SK-N-SH treated with all-trans-retinoic acid at 6 μM for 48 hours (cell line): ENCODE measurements at regions not wholly inside any gene's neighbourhood (a gene's known extent, or its start where the extent isn't known, plus 50 kb on each side); places are given as distances from the start of the nearest gene placed in this dataset.

Experiments
- ATAC-seq: fragments of 200-7000 bp; cut with Tn5 transposase; 3 replicates; pipeline ENCODE4 v1.9.1; 2020; ENCODE audit warnings: mild to moderate bottlenecking, moderate library complexity
- ARNTL ChIP-seq: fragments of 450-650 bp; formaldehyde crosslinking; IDR thresholded peaks from 2 replicates; pipeline ENCODE4 v1.5.0; 2020; ENCODE audit warnings: low read depth, mild to moderate bottlenecking, moderate library complexity, borderline replicate concordance
- BACH2 ChIP-seq: fragments of 250-450 bp; sonication (Bioruptor Pico); IDR thresholded peaks from 2 replicates; pipeline ENCODE4 v1.9.0; 2021; ENCODE audit warnings: mild to moderate bottlenecking, borderline replicate concordance
- ESRRG ChIP-seq: fragments of 250-450 bp; sonication (Bioruptor Pico); IDR thresholded peaks from 2 replicates; pipeline ENCODE4 v1.6.1; 2021; ENCODE audit warnings: mild to moderate bottlenecking
- GLIS3 ChIP-seq: fragments of 250-450 bp; sonication (Bioruptor Pico); IDR thresholded peaks from 2 replicates; pipeline ENCODE4 v1.5.0; 2020; ENCODE audit warnings: mild to moderate bottlenecking, moderate library complexity
- ISL1 ChIP-seq: fragments of 250-450 bp; sonication (Bioruptor Pico); IDR thresholded peaks from 2 replicates; pipeline ENCODE4 v2.1.2; 2022; ENCODE audit warnings: mild to moderate bottlenecking, moderate library complexity
- OSR1 ChIP-seq: fragments of 250-450 bp; sonication (Bioruptor Pico); IDR thresholded peaks from 2 replicates; pipeline ENCODE4 v1.8.0; 2022; ENCODE audit warnings: moderate library complexity, mild to moderate bottlenecking, inconsistent platforms
- PPARA ChIP-seq: fragments of 250-450 bp; sonication (Bioruptor Pico); IDR thresholded peaks from 2 replicates; pipeline ENCODE4 v1.5.0; 2020; ENCODE audit warnings: mild to moderate bottlenecking, borderline replicate concordance
- RARB ChIP-seq: fragments of 250-450 bp; sonication (Bioruptor Pico); IDR thresholded peaks from 2 replicates; pipeline ENCODE4 v1.8.0; 2021; ENCODE audit warnings: mild to moderate bottlenecking, moderate library complexity
- SNAI2 ChIP-seq: fragments of 250-450 bp; sonication (Bioruptor Pico); IDR thresholded peaks from 2 replicates; pipeline ENCODE4 v1.5.0; 2020; ENCODE audit warnings: mild to moderate bottlenecking, moderate library complexity
- TCF4 ChIP-seq: fragments of 250-450 bp; sonication (Bioruptor Pico); IDR thresholded peaks from 2 replicates; pipeline ENCODE4 v1.8.0; 2021; ENCODE audit warnings: mild to moderate bottlenecking, moderate library complexity, borderline replicate concordance
- TOX ChIP-seq: fragments of 250-450 bp; sonication (Bioruptor Pico); IDR thresholded peaks from 2 replicates; pipeline ENCODE4 v1.8.0; 2021; ENCODE audit warnings: mild to moderate bottlenecking, moderate library complexity, borderline replicate concordance
- ZC3H10 ChIP-seq: fragments of 250-450 bp; sonication (Bioruptor Pico); IDR thresholded peaks from 2 replicates; pipeline ENCODE4 v1.5.1; 2021; ENCODE audit warnings: mild to moderate bottlenecking, moderate library complexity
- ZFP3 ChIP-seq: fragments of 250-450 bp; sonication (Bioruptor Pico); IDR thresholded peaks from 2 replicates; pipeline ENCODE4 v1.5.0; 2020; ENCODE audit warnings: mild to moderate bottlenecking, moderate library complexity
- ZFP30 ChIP-seq: fragments of 450-650 bp; formaldehyde crosslinking; IDR thresholded peaks from 2 replicates; pipeline ENCODE4 v1.5.0; 2022; ENCODE audit warnings: mild to moderate bottlenecking, moderate library complexity
- ZNF565 ChIP-seq: fragments of 450-650 bp; formaldehyde crosslinking; conservative IDR thresholded peaks from 2 replicates; pipeline ENCODE4 v1.5.0; 2020; ENCODE audit warnings: low read depth, mild to moderate bottlenecking, moderate library complexity
- ZNF70 ChIP-seq: fragments of 450-650 bp; formaldehyde crosslinking; IDR thresholded peaks from 2 replicates; pipeline ENCODE4 v1.5.0; 2020; ENCODE audit warnings: mild to moderate bottlenecking, moderate library complexity
- ZNF8 ChIP-seq: fragments of 450-650 bp; formaldehyde crosslinking; IDR thresholded peaks from 2 replicates; pipeline ENCODE4 v1.5.0; 2020; ENCODE audit warnings: mild to moderate bottlenecking, moderate library complexity
- TF ChIP-seq, protein P1 (sequence below): fragments of 250-450 bp; sonication (Bioruptor Pico); IDR thresholded peaks from 2 replicates; pipeline ENCODE4 v1.5.1; 2021; ENCODE audit warnings: mild to moderate bottlenecking, moderate library complexity
- TF ChIP-seq, protein P2 (sequence below): fragments of 250-450 bp; sonication (Bioruptor Pico); IDR thresholded peaks from 2 replicates; pipeline ENCODE4 v1.8.0; 2021; ENCODE audit warnings: low read depth, mild to moderate bottlenecking, moderate library complexity, borderline replicate concordance
- TF ChIP-seq, protein P3 (sequence below): fragments of 250-450 bp; sonication (Bioruptor Pico); IDR thresholded peaks from 2 replicates; pipeline ENCODE4 v1.8.0; 2020; ENCODE audit warnings: mild to moderate bottlenecking, moderate library complexity, borderline replicate concordance
- TF ChIP-seq, protein P4 (sequence below): fragments of 250-450 bp; sonication (Bioruptor Pico); IDR thresholded peaks from 2 replicates; pipeline ENCODE4 v1.5.0; 2020; ENCODE audit warnings: mild to moderate bottlenecking, moderate library complexity

DNA sequence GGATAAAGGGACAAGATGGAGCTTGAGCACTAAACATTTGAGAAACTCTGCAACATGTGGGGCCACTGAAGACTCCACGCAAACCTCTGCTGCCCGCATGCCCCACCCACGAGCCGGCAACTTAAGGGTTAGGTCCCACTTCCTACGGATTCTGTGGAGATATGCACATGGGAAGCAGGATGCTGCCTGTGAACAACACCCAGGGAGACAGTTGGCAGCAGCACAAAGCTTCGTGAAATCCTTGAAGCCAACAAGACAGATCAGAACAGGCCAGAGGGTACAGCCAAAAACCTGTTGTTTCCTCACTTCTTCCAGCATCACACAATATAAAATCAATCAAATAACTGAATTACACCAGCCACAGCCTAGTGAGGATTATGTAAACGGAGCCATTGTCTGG is 270.4 kb downstream of the ENC1 start:
- TF ChIP-seq ZFP3 (CRISPR knock-in tag) (no peak), ISL1 (CRISPR knock-in tag) (no peak), TCF4 (CRISPR knock-in tag) (no peak)
- TF ChIP-seq, protein P1, sequence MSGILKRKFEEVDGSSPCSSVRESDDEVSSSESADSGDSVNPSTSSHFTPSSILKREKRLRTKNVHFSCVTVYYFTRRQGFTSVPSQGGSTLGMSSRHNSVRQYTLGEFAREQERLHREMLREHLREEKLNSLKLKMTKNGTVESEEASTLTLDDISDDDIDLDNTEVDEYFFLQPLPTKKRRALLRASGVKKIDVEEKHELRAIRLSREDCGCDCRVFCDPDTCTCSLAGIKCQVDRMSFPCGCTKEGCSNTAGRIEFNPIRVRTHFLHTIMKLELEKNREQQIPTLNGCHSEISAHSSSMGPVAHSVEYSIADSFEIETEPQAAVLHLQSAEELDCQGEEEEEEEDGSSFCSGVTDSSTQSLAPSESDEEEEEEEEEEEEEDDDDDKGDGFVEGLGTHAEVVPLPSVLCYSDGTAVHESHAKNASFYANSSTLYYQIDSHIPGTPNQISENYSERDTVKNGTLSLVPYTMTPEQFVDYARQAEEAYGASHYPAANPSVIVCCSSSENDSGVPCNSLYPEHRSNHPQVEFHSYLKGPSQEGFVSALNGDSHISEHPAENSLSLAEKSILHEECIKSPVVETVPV (CRISPR knock-in tag), result no peak
- TF ChIP-seq, protein P2, sequence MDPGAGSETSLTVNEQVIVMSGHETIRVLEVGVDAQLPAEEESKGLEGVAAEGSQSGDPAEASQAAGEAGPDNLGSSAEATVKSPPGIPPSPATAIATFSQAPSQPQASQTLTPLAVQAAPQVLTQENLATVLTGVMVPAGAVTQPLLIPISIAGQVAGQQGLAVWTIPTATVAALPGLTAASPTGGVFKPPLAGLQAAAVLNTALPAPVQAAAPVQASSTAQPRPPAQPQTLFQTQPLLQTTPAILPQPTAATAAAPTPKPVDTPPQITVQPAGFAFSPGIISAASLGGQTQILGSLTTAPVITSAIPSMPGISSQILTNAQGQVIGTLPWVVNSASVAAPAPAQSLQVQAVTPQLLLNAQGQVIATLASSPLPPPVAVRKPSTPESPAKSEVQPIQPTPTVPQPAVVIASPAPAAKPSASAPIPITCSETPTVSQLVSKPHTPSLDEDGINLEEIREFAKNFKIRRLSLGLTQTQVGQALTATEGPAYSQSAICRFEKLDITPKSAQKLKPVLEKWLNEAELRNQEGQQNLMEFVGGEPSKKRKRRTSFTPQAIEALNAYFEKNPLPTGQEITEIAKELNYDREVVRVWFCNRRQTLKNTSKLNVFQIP (CRISPR knock-in tag), result no peak
- ATAC-seq, result no peak

DNA sequence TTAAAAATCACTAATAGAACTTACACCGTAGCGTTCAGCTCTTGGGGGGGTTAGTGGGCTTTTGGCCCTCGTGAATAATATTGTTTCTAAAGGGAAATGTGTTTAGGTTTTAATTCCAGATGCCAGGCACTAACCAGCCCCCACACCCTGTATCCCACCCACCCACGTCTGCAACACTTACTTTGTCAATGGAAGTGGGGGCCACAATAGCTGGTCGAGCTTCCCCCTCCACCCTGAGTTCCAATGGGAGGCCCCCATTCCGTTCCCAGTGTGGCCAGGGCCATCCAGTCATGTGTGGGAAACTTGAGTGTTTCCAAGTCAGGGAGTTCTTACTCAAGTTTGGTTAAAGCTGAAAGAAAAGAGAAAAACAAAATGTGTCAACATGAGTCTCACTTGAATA is 271.4 kb downstream of the ENC1 start:
- no peak for TF ChIP-seq BACH2
- no peak for ATAC-seq

DNA sequence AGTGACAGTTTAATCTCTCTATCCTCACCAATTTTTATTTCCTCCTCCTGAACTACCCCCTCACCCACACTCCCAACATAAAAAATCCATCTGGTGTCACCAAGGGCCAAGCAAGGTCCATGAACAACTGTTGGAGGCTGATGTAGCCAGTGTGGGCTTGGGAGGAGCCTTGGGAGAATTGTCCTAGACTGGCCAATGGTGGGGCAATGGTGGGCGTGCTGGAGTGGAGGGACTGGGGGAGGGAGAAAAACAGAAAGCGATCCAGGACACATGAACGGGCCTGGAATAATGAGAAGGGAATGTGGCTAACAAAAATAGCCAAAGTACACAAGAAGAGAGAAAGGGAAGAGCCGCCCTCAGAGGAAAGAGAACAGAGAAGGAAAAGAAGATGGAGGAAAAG is 272.6 kb downstream of the ENC1 start:
- no peak for ATAC-seq
- TF ChIP-seq ESRRG (CRISPR knock-in tag) (no peak), ZNF70 (CRISPR knock-in tag) (no peak), RARB (no peak), ARNTL (CRISPR knock-in tag) (no peak), TOX (CRISPR knock-in tag) (no peak), ISL1 (CRISPR knock-in tag) (no peak), ZNF565 (CRISPR knock-in tag) (no peak), TCF4 (CRISPR knock-in tag) (no peak), GLIS3 (CRISPR knock-in tag) (no peak), PPARA (no peak), SNAI2 (CRISPR knock-in tag) (no peak)
- TF ChIP-seq, protein P3, sequence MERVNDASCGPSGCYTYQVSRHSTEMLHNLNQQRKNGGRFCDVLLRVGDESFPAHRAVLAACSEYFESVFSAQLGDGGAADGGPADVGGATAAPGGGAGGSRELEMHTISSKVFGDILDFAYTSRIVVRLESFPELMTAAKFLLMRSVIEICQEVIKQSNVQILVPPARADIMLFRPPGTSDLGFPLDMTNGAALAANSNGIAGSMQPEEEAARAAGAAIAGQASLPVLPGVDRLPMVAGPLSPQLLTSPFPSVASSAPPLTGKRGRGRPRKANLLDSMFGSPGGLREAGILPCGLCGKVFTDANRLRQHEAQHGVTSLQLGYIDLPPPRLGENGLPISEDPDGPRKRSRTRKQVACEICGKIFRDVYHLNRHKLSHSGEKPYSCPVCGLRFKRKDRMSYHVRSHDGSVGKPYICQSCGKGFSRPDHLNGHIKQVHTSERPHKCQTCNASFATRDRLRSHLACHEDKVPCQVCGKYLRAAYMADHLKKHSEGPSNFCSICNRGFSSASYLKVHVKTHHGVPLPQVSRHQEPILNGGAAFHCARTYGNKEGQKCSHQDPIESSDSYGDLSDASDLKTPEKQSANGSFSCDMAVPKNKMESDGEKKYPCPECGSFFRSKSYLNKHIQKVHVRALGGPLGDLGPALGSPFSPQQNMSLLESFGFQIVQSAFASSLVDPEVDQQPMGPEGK (CRISPR knock-in tag), result no peak
- TF ChIP-seq, protein P1 (CRISPR knock-in tag), result no peak
- TF ChIP-seq, all 23 proteins: peak for 0

DNA sequence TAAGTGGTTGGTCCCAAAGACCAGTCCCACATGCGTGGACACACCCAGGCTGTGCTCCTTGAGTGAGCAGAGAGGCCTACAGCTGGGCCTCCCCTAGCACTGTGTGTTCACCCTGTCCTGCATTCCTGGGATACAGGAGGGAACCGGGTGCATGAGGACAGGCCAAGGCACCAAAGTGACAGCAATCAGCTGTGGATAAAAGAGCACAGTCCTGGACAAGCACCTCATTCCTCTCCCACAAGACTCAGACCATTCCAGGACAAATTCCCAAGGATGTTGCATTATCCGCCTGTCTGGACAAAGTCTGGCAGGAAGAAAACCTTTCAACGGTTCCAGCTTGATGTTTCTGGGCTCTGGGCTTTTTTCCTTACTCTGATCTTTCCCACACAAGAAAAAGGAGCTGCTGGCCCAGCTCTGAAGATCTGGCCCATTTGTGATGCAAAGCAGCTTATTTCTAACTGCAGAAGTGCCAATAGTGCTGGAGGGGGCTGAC is 273.2 kb downstream of the ENC1 start:
- ATAC-seq, result no peak
- TF ChIP-seq ESRRG (CRISPR knock-in tag) (no peak), ZNF8 (CRISPR knock-in tag) (no peak), ZC3H10 (no peak)
- TF ChIP-seq, all 23 proteins: peak for 0

DNA sequence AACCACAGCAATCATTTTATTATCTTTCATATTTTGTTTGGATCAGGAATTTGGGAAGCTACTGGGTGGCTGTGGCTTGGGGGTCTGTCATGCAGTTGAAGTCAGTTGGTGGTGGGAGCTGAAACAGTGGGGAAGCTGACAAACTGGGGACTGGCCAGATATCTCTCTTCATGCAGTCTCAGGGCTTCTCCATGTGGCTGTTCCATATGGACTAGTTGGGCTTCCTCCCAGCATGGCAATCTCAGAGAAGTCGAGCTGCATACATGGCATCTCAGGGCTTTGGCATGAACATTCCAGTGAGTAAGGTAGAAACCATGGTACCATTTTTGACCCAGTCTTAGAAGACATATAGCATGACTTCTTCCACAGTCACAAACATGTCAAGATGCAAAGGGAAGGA is 274.8 kb downstream of the ENC1 start:
- no peak for ATAC-seq
- TF ChIP-seq ZFP30, result no peak
- TF ChIP-seq ISL1 (CRISPR knock-in tag), result no peak
- TF ChIP-seq, protein P4, sequence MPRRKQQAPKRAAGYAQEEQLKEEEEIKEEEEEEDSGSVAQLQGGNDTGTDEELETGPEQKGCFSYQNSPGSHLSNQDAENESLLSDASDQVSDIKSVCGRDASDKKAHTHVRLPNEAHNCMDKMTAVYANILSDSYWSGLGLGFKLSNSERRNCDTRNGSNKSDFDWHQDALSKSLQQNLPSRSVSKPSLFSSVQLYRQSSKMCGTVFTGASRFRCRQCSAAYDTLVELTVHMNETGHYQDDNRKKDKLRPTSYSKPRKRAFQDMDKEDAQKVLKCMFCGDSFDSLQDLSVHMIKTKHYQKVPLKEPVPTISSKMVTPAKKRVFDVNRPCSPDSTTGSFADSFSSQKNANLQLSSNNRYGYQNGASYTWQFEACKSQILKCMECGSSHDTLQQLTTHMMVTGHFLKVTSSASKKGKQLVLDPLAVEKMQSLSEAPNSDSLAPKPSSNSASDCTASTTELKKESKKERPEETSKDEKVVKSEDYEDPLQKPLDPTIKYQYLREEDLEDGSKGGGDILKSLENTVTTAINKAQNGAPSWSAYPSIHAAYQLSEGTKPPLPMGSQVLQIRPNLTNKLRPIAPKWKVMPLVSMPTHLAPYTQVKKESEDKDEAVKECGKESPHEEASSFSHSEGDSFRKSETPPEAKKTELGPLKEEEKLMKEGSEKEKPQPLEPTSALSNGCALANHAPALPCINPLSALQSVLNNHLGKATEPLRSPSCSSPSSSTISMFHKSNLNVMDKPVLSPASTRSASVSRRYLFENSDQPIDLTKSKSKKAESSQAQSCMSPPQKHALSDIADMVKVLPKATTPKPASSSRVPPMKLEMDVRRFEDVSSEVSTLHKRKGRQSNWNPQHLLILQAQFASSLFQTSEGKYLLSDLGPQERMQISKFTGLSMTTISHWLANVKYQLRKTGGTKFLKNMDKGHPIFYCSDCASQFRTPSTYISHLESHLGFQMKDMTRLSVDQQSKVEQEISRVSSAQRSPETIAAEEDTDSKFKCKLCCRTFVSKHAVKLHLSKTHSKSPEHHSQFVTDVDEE, result no peak
- TF ChIP-seq, protein P1 (CRISPR knock-in tag), result no peak
- TF ChIP-seq OSR1, result no peak
- no peak for TF ChIP-seq PPARA
